ENCODE measurements at regions not wholly inside any gene's neighbourhood (a gene's known extent, or its start where the extent isn't known, plus 50 kb on each side); places are given as distances from the start of the nearest gene placed in this dataset.

GRCh38 chr13:79155883-79156282 lies 250.2 kb downstream of the RBM26 start:
- TF ChIP-seq POLR2A (IDR thresholded peaks at IDR 0.05) (no peak), POLR2AphosphoS5 (IDR thresholded peaks at IDR 0.05) (no peak), CTCF (IDR thresholded peaks at IDR 0.05) (no peak)
- Histone ChIP-seq H3K9me3 (no peaks in the 10 kb centered on the region), H3K36me3 (no peaks in the 10 kb centered on the region), H3K4me1 (replicated peaks) (no peaks in the 10 kb centered on the region), H3K4me3 (no peak overlapping the region), H3K27me3 (replicated peaks; ENCODE audit: insufficient read depth) (no peaks in the 10 kb centered on the region), H3K27ac (no peak overlapping the region)
- WGBS = 12% methylated on average over 2 of the region's 2 CpGs
- intact Hi-C loops (cut with DNase I) = no loop called here
- no peak for DNase-seq (ENCODE audit: low spot score)

DNA sequence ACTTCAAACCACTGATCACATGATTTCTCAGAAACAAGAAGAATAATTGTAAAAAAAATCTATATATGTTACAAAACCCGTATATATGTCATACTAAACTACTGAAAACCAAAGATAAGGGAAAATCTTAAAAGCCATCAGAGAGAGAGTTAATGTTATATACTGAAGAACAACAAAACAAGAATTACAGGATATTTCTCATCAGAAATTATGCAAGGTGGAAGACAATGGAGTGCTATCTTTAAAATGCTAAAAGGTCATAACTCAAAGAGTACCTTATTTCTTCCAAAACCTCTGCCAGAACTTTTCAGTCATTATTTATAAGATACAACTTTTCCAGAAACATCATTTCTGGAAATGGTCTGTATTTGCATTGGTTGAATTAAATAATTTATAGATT lies 256.8 kb downstream of the RBM26 start:
- TF ChIP-seq CTCF (IDR thresholded peaks at IDR 0.05) (no peak), POLR2A (IDR thresholded peaks at IDR 0.05) (no peak), POLR2AphosphoS5 (IDR thresholded peaks at IDR 0.05) (no peak)
- Histone ChIP-seq H3K27me3 (replicated peaks; ENCODE audit: insufficient read depth) (no peaks in the 10 kb centered on the region), H3K9me3 (no peaks in the 10 kb centered on the region), H3K4me3 (no peak overlapping the region), H3K36me3 (no peaks in the 10 kb centered on the region), H3K4me1 (replicated peaks) (no peaks in the 10 kb centered on the region), H3K27ac (no peak overlapping the region)
- intact Hi-C loops (cut with DNase I) = no loop called here
- DNase-seq (ENCODE audit: low spot score) = no peak
- WGBS = 80% methylated on average over 1 of the region's 1 CpG

GRCh38 chr13:79141082-79141481 lies 265.0 kb downstream of the RBM26 start:
- WGBS = 72% methylated on average over 3 of the region's 3 CpGs

DNA sequence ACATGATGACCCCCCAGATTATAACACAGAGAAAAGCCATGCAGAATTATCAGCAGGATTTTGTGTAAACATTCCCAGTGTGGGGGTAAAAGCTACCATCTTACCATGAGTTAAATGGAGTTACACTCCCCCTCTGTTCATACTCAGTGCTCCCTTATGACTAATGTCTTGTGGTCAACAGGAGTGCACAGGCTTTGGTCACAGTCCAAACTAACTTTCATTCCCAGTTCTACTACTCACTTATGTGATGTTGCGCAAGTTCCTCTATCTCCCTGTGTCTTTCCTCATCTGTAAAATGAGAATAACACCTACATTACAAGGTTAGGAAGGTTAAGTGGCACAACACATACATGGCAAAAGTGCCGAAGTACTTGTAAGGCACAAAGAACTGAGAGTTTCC lies 277.9 kb downstream of the RBM26 start:
- 92% methylated on average over 2 of the region's 2 CpGs for WGBS
- no peaks in the 10 kb centered on the region for H3K9me3 ChIP-seq
- no peaks in the 10 kb centered on the region for H3K4me1 ChIP-seq (replicated peaks)
- no peaks in the 10 kb centered on the region for H3K36me3 ChIP-seq
- DNase-seq (ENCODE audit: low spot score) = no peak
- H3K27ac ChIP-seq = no peak overlapping the region
- intact Hi-C loops (cut with DNase I) = no loop called here
- H3K27me3 ChIP-seq (replicated peaks; ENCODE audit: insufficient read depth) = no peaks in the 10 kb centered on the region
- TF ChIP-seq POLR2AphosphoS5 (IDR thresholded peaks at IDR 0.05) (no peak), POLR2A (IDR thresholded peaks at IDR 0.05) (no peak), CTCF (IDR thresholded peaks at IDR 0.05) (no peak)
- H3K4me3 ChIP-seq = no peak overlapping the region

More at GRCh38 chr13:79141082-79141481, 265.0 kb downstream of the RBM26 start:
- no peaks in the 10 kb centered on the region for H3K27me3 ChIP-seq (replicated peaks; ENCODE audit: insufficient read depth)
- intact Hi-C loops (cut with DNase I) = no loop called here
- H3K9me3 ChIP-seq = no peaks in the 10 kb centered on the region
- H3K4me3 ChIP-seq = no peak overlapping the region
- no peak for TF ChIP-seq POLR2AphosphoS5 (IDR thresholded peaks at IDR 0.05)
- no peak for TF ChIP-seq CTCF (IDR thresholded peaks at IDR 0.05)
- no peak for TF ChIP-seq POLR2A (IDR thresholded peaks at IDR 0.05)
- DNase-seq (ENCODE audit: low spot score) = no peak
- H3K27ac ChIP-seq = no peak overlapping the region
- no peaks in the 10 kb centered on the region for H3K4me1 ChIP-seq (replicated peaks)
- no peaks in the 10 kb centered on the region for H3K36me3 ChIP-seq

DNA sequence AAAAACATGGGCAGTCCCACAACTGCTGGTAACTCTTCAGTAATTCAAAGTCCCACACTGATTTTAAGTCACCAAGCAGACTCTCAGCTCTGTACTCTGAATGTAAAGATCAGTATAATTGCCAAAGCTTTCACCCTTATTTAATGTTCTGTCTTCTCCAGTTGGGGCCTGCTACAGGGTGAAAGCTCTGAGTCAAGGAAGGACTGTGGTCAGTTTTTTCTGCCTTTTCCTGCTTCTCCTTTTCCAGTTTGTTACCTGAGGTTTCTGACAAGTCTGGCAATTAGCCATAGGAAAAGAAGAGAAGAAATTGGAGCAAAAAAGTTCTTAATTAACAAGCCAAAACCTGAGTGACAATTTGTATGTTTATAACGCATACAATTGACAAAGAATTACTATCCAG lies 279.3 kb downstream of the RBM26 start:
- TF ChIP-seq POLR2AphosphoS5 (IDR thresholded peaks at IDR 0.05) (no peak), CTCF (IDR thresholded peaks at IDR 0.05) (no peak), POLR2A (IDR thresholded peaks at IDR 0.05) (no peak)
- WGBS = 91% methylated on average over 1 of the region's 1 CpG
- DNase-seq (ENCODE audit: low spot score) = no peak

More for the DNA sequence above, 279.3 kb downstream of the RBM26 start:
- Histone ChIP-seq H3K27me3 (replicated peaks; ENCODE audit: insufficient read depth) (no peaks in the 10 kb centered on the region), H3K27ac (no peak overlapping the region), H3K36me3 (no peaks in the 10 kb centered on the region), H3K4me1 (replicated peaks) (no peaks in the 10 kb centered on the region), H3K9me3 (no peaks in the 10 kb centered on the region), H3K4me3 (no peak overlapping the region)
- intact Hi-C loops (cut with DNase I) = no loop called here

Measured in prostate gland (tissue), 2 donors.